ENCODE measurements at regions not wholly inside any gene's neighbourhood (a gene's known extent, or its start where the extent isn't known, plus 50 kb on each side); places are given as distances from the start of the nearest gene placed in this dataset.

GRCh38 chr7:104052979-104053378 is 63.5 kb upstream of the RELN start (continued):
- no peak for TF ChIP-seq CTCF (IDR thresholded peaks at IDR 0.05)

- Mint-ChIP-seq H3K9me3 (no peaks in the 10 kb centered on the region), H3K4me1 (no peaks in the 10 kb centered on the region), H3K27ac (no peak overlapping the region), H3K4me3 (no peak overlapping the region), H3K36me3 (no peaks in the 10 kb centered on the region), H3K27me3 (ENCODE audit: low read depth) (no peaks in the 10 kb centered on the region)
- POLR2A ChIA-PET = no interaction called here
- CTCF ChIA-PET = no interaction called here
- no peak for DNase-seq (ENCODE audit: low spot score)
- ATAC-seq = no peak
- TF ChIP-seq OVOL2 (CRISPR knock-in tag; IDR thresholded peaks at IDR 0.05; ENCODE audit: borderline replicate concordance) (no peak), AR (CRISPR knock-in tag; IDR thresholded peaks at IDR 0.05) (no peak), SMAD4 (CRISPR knock-in tag; IDR thresholded peaks at IDR 0.05) (no peak), FOXP4 (CRISPR knock-in tag; IDR thresholded peaks at IDR 0.05) (no peak), ATF3 (CRISPR knock-in tag; conservative IDR thresholded peaks at IDR 0.05) (no peak), ZNF121 (CRISPR knock-in tag; IDR thresholded peaks at IDR 0.05) (no peak), MAX (CRISPR knock-in tag; IDR thresholded peaks at IDR 0.05) (no peak), ZNF219 (CRISPR knock-in tag; IDR thresholded peaks at IDR 0.05; ENCODE audit: borderline replicate concordance) (no peak), ZSCAN18 (CRISPR knock-in tag; IDR thresholded peaks at IDR 0.05) (no peak), NFATC4 (CRISPR knock-in tag; IDR thresholded peaks at IDR 0.05) (no peak), NR2C2 (CRISPR knock-in tag; IDR thresholded peaks at IDR 0.05) (no peak)
Measured at GRCh38 chr7:104048055-104048454, 58.6 kb upstream of the RELN start.

GRCh38 chr7:104045183-104045582 is 55.7 kb upstream of the RELN start:
- no peak for ATAC-seq
- Mint-ChIP-seq H3K27me3 (ENCODE audit: low read depth) (no peaks in the 10 kb centered on the region), H3K27ac (no peak overlapping the region), H3K36me3 (no peaks in the 10 kb centered on the region), H3K4me1 (peaks cover 5% of the 10 kb centered on the region; the same call in 1 of the 2 replicates), H3K4me3 (no peak overlapping the region), H3K9me3 (no peaks in the 10 kb centered on the region)
- no peak for DNase-seq (ENCODE audit: low spot score)
- POLR2A ChIA-PET = no interaction called here
- CTCF ChIA-PET = no interaction called here
- no peak for TF ChIP-seq ZNF232 (CRISPR knock-in tag; IDR thresholded peaks at IDR 0.05)
- TF ChIP-seq OVOL2 (CRISPR knock-in tag; IDR thresholded peaks at IDR 0.05; ENCODE audit: borderline replicate concordance) = no peak
- TF ChIP-seq ZNF416 (CRISPR knock-in tag; IDR thresholded peaks at IDR 0.05) = no peak
- TF ChIP-seq ESRRA (CRISPR knock-in tag; IDR thresholded peaks at IDR 0.05; ENCODE audit: borderline replicate concordance) = no peak
- no peak for TF ChIP-seq ATF2 (CRISPR knock-in tag; IDR thresholded peaks at IDR 0.05; ENCODE audit: borderline replicate concordance, low read depth)
- TF ChIP-seq IRF1 (CRISPR knock-in tag; IDR thresholded peaks at IDR 0.05) = no peak
- TF ChIP-seq SOX15 (CRISPR knock-in tag; IDR thresholded peaks at IDR 0.05) = no peak
- no peak for TF ChIP-seq ZSCAN18 (CRISPR knock-in tag; IDR thresholded peaks at IDR 0.05)
- no peak for TF ChIP-seq CDX4 (CRISPR knock-in tag; IDR thresholded peaks at IDR 0.05; ENCODE audit: borderline replicate concordance)
- TF ChIP-seq ZNF121 (CRISPR knock-in tag; IDR thresholded peaks at IDR 0.05) = no peak
- TF ChIP-seq ELF4 (CRISPR knock-in tag; IDR thresholded peaks at IDR 0.05; ENCODE audit: low read depth) = no peak
